DOHH2 (cell line): ENCODE measurements at regions not wholly inside any gene's neighbourhood (a gene's known extent, or its start where the extent isn't known, plus 50 kb on each side); places are given as distances from the start of the nearest gene placed in this dataset.
"Not testable (repeated sequence)": the region's sequence is repeated elsewhere in the genome, so short reads cannot be mapped to it uniquely, and the experiment has no call there.

Source experiments
- H3F3A ChIP-seq: fragments of 200-600 bp; sonication (generic), shearing (Covaris generic); 2 replicates; pipeline ENCODE4 v1.6.0; 2016; ENCODE audit warnings: antibody characterized with exemption, mild to moderate bottlenecking; ENCODE audit not compliant: control insufficient read depth, insufficient read depth
- H3K27ac ChIP-seq: fragments of 200-600 bp; sonication (generic); 2 replicates; pipeline ENCODE4 v1.5.1; 2014; ENCODE audit warnings: low read depth, mild to moderate bottlenecking, low read length, moderate library complexity
- H3K27me3 ChIP-seq: fragments of 200-600 bp; sonication (generic); 2 replicates; pipeline ENCODE4 v1.6.1; 2014; ENCODE audit warnings: mild to moderate bottlenecking, low read length, mixed read lengths; ENCODE audit not compliant: control insufficient read depth
- H3K36me3 ChIP-seq: fragments of 200-600 bp; sonication (generic); 2 replicates; pipeline ENCODE4 v1.6.1; 2014; ENCODE audit warnings: mild to moderate bottlenecking, low read length, moderate library complexity, mixed read lengths; ENCODE audit not compliant: control insufficient read depth
- H3K4me1 ChIP-seq: fragments of 200-600 bp; sonication (generic); 2 replicates; pipeline ENCODE4 v1.6.1; 2014; ENCODE audit warnings: mild to moderate bottlenecking, low read length, mixed read lengths; ENCODE audit not compliant: control insufficient read depth
- H3K4me2 ChIP-seq: fragments of 200-600 bp; sonication (generic); 2 replicates; pipeline ENCODE4 v1.6.0; 2014; ENCODE audit warnings: mild to moderate bottlenecking, low read length, moderate library complexity
- H3K4me3 ChIP-seq: fragments of 200-600 bp; sonication (generic); 2 replicates; pipeline ENCODE4 v1.5.1; 2014; ENCODE audit warnings: mild to moderate bottlenecking, low read length, mixed read lengths
- H3K79me2 ChIP-seq: fragments of 200-600 bp; sonication (generic); 2 replicates; pipeline ENCODE4 v1.6.1; 2014; ENCODE audit warnings: mild to moderate bottlenecking, low read length, mixed read lengths; ENCODE audit not compliant: control insufficient read depth
- H3K9me2 ChIP-seq: fragments of 200-600 bp; sonication (generic); replicated peaks from 2 replicates; pipeline ENCODE4 v1.6.1; 2014; ENCODE audit warnings: mild to moderate bottlenecking, low read length, mixed read lengths; ENCODE audit not compliant: control insufficient read depth
- H3K9me3 ChIP-seq: fragments of 200-600 bp; sonication (generic); 2 replicates; pipeline ENCODE4 v1.6.1; 2014; ENCODE audit warnings: antibody characterized with exemption, low read length, mixed read lengths; ENCODE audit not compliant: control insufficient read depth, insufficient read depth
- H4K20me1 ChIP-seq: fragments of 200-600 bp; sonication (generic); 2 replicates; pipeline ENCODE4 v1.6.0; 2014; ENCODE audit warnings: low read depth, mild to moderate bottlenecking, antibody characterized with exemption, low read length, moderate library complexity; ENCODE audit not compliant: control insufficient read depth, insufficient read depth
- CTCF ChIP-seq: fragments of 200-600 bp; sonication (generic); IDR thresholded peaks from one replicate; pipeline ENCODE4 v1.5.1; 2014; ENCODE audit warnings: antibody characterized with exemption, mild to moderate bottlenecking, low read depth, low read length; ENCODE audit not compliant: poor library complexity, severe bottlenecking
- EZH2phosphoT487 ChIP-seq: fragments of 200-600 bp; sonication (generic); IDR thresholded peaks from 2 replicates; pipeline ENCODE4 v1.6.1; 2017; ENCODE audit warnings: borderline replicate concordance, mild to moderate bottlenecking, antibody characterized with exemption, low read length, moderate library complexity, mixed read lengths

- Histone ChIP-seq H3K4me2 (no peak overlapping the region), H3K79me2 (no peaks in the 10 kb centered on the region), H3K4me1 (no peaks in the 10 kb centered on the region), H3K4me3 (no peak overlapping the region), H4K20me1 (no peaks in the 10 kb centered on the region), H3K27ac (no peak overlapping the region), H3K36me3 (no peaks in the 10 kb centered on the region), H3K9me3 (peaks cover 13% of the 10 kb centered on the region; the same call in 1 of the 2 replicates), H3F3A (no peaks in the 10 kb centered on the region), H3K9me2 (no peaks in the 10 kb centered on the region), H3K27me3 (no peaks in the 10 kb centered on the region)
- TF ChIP-seq EZH2phosphoT487 (no peak), CTCF (no peak)
Measured at GRCh38 chr3:10732292-10732691, 83.7 kb upstream of the SLC6A11 start.

DNA sequence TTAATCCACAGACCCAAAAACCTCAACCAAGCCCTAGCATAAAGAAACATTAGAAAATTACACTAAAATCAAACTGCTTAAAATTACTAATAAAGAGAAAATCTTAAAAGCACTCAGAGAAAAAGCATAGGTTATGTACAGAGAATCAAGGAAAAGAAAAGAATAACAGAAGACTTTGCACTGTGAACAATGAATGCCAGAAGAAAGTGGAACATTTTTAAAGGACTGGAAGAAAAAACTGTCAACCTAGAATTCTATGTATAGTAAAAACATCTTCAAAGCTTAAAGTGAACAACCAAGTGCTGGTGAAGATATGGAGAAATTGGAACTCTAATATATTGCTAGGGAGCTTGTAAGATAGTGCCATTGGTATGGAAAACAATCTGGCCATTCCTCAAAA, 82.7 kb upstream of the SLC6A11 start:
- Histone ChIP-seq H4K20me1 (no peaks in the 10 kb centered on the region), H3K4me2 (no peak overlapping the region), H3K9me3 (peaks cover 13% of the 10 kb centered on the region; the same call in 1 of the 2 replicates), H3K36me3 (no peaks in the 10 kb centered on the region), H3K79me2 (no peaks in the 10 kb centered on the region), H3K4me1 (no peaks in the 10 kb centered on the region), H3K27me3 (no peaks in the 10 kb centered on the region), H3K4me3 (no peak overlapping the region), H3F3A (no peaks in the 10 kb centered on the region), H3K9me2 (no peaks in the 10 kb centered on the region), H3K27ac (no peak overlapping the region)
- TF ChIP-seq CTCF (no peak), EZH2phosphoT487 (no peak)

GRCh38 chr3:10736444-10736843, 79.6 kb upstream of the SLC6A11 start:
- H4K20me1 ChIP-seq, H3F3A ChIP-seq, H3K4me1 ChIP-seq, H3K36me3 ChIP-seq, H3K27ac ChIP-seq, H3K4me2 ChIP-seq, H3K79me2 ChIP-seq, H3K9me2 ChIP-seq, H3K4me3 ChIP-seq, H3K27me3 ChIP-seq: not testable (repeated sequence)
- H3K9me3 ChIP-seq: peaks cover 13% of the 10 kb centered on the region; the same call in 1 of the 2 replicates

DNA sequence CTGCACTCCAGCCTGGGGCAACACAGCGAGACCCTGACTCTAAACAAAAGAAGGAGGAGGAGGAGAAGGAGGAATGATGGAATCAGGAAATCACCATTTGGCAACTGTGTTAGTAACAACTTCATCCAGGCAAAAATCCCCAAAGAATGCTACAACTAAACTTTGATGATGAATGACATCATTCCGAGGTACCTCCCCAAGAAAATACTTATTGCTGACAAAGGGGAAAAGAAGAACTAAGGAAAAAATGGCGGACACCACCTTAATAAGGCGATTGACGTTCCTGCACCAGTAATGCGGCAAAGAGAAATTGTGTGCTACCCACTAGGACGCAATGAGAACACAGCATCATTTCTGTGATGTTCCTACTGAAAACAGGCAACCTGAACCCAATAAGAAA, 78.2 kb upstream of the SLC6A11 start:
- H4K20me1 ChIP-seq: no peaks in the 10 kb centered on the region
- no peak overlapping the region for H3K4me2 ChIP-seq
- no peaks in the 10 kb centered on the region for H3K9me2 ChIP-seq
- no peaks in the 10 kb centered on the region for H3K36me3 ChIP-seq
- H3K4me3 ChIP-seq: no peak overlapping the region
- no peaks in the 10 kb centered on the region for H3K79me2 ChIP-seq
- H3F3A ChIP-seq: no peaks in the 10 kb centered on the region
- no peak overlapping the region for H3K27ac ChIP-seq
- peaks cover 8% of the 10 kb centered on the region; the same call in 1 of the 2 replicates for H3K9me3 ChIP-seq
- H3K4me1 ChIP-seq: no peaks in the 10 kb centered on the region
- H3K27me3 ChIP-seq: no peaks in the 10 kb centered on the region
- no peak for TF ChIP-seq CTCF
- TF ChIP-seq EZH2phosphoT487: no peak
